LNCaP clone FGC (cell line): ENCODE measurements at regions not wholly inside any gene's neighbourhood (a gene's known extent, or its start where the extent isn't known, plus 50 kb on each side); places are given as distances from the start of the nearest gene placed in this dataset.

Source experiments
- DNase-seq: peaks from one replicate; pipeline ENCODE4 v3.0.0-alpha.2; 2011; ENCODE audit warnings: low read depth
- H3K4me3 ChIP-seq: 2 replicates; pipeline ENCODE4 v1.5.1; 2011; ENCODE audit warnings: mild to moderate bottlenecking, low read depth, low read length, control low read depth
- TF ChIP-seq, protein P1 (sequence below): IDR thresholded peaks from 2 replicates; pipeline ENCODE4 v1.5.1; 2012; ENCODE audit warnings: mild to moderate bottlenecking; ENCODE audit not compliant: control insufficient read depth, insufficient read depth; ENCODE audit errors: extremely low read depth

GRCh38 chr3:94673876-94674275 is 611.0 kb downstream of the NSUN3 start:
- no peak overlapping the region for H3K4me3 ChIP-seq
- no peak for DNase-seq
- TF ChIP-seq, protein P1, sequence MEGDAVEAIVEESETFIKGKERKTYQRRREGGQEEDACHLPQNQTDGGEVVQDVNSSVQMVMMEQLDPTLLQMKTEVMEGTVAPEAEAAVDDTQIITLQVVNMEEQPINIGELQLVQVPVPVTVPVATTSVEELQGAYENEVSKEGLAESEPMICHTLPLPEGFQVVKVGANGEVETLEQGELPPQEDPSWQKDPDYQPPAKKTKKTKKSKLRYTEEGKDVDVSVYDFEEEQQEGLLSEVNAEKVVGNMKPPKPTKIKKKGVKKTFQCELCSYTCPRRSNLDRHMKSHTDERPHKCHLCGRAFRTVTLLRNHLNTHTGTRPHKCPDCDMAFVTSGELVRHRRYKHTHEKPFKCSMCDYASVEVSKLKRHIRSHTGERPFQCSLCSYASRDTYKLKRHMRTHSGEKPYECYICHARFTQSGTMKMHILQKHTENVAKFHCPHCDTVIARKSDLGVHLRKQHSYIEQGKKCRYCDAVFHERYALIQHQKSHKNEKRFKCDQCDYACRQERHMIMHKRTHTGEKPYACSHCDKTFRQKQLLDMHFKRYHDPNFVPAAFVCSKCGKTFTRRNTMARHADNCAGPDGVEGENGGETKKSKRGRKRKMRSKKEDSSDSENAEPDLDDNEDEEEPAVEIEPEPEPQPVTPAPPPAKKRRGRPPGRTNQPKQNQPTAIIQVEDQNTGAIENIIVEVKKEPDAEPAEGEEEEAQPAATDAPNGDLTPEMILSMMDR: no peak

DNA sequence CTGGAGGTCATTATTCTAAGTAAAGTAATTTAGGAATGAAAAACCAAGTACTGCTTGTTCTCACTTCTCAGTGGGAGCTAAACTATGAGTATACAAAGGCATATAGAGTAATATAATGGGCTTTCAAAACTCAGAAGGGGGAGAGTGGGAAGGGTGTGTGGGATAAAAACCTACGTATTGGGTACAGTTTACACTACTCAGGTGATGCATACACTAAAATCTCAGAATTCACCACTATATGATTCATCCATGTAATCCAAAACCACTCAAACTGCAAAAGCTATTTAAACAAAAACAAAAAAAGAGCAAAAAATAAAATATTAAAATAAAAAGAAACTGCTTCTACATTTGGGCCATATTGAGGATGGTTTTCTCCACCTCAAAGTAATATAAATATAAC is 623.3 kb downstream of the NSUN3 start:
- DNase-seq: no peak
- TF ChIP-seq, protein P1: no peak
- H3K4me3 ChIP-seq: no peak overlapping the region

DNA sequence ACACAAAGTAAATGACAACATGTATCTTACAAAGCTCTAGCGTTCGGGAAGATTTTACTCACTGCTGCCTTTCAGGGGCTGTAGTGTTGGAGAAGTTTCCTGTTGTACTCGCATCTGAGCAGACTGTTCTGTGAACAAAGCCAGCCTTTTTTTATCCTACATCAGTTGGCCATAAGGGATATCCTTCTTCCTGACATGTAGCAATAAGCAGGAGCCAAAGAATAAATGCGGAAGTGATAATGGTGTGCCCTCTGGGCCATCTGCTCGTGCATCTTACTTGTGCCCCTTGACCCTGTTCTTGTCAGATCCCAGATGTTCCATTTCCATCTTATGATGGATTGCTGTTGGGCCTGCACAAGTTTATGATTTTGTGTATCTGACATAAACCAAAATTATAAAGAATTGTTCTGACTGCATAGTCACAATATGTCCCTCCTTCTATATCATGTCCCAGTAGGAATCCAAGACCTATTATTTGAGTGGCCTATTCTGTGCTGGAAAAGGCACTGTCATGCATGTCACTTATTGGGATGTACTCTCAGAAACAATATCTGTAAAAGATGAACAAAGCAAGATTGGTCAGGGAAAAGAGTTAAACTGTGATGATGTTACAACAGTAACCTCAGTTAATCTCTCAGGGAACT is 631.3 kb downstream of the NSUN3 start:
- H3K4me3 ChIP-seq: no peak overlapping the region
- DNase-seq: no peak
- TF ChIP-seq, protein P1: no peak

DNA sequence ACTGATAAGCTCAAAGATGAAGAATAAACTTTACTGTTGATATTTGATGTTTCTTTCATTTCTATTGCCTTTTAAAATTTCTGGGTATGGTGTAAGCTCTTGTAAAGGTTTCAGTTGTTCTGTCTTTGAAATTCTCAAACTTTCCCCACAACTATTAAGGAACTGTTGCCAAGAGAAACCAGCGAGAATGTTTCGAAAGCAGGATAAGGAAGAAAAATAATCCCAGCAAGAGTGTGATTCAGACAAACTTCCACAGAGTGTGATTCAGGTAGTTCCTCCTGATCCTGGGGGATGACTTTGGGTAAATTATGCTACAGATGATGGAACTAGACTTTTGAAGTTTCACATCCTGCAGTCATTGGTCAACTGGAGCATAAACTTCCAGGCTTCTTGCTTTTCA is 632.0 kb downstream of the NSUN3 start:
- DNase-seq: no peak
- TF ChIP-seq, protein P1: no peak
- no peak overlapping the region for H3K4me3 ChIP-seq

DNA sequence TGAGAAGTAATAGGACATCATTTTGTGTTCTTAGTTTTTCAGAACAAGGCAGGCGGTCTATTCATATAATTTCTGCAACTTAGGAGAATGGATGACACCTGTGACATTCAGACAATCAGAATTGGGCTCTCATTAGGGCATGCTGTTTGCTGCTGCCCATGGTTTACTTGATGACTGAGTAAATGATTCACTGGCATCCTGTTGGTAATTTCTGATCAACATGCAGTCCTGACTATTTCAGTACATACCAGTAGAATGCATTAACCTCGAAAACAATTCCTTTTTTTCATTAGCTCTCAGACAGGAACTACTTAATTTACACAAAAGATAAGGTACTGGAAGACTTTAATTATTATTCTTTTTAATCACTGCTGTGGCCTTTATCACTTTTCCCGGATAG is 641.6 kb downstream of the NSUN3 start:
- H3K4me3 ChIP-seq: no peak overlapping the region
- TF ChIP-seq, protein P1: no peak
- no peak for DNase-seq

GRCh38 chr3:94709249-94709902 is 646.5 kb downstream of the NSUN3 start:
- TF ChIP-seq, protein P1: no peak
- no peak for DNase-seq

DNA sequence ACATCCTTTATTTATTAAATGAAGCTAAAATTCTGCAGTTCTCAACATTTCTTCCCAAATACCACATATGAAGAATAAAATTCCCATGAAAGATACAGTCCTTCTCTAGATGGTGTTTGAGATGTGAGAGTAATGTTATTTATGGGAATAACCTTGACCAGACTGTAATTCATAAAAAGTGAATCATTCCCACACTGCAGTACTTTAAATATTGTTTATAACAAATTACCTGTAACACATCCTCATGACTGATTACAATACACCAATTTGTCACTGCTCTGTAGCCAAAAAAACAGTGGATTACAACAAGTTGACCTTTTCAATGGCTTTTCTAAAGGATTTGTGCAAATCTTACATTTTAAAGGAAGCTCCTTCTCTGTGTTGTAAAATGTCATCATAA is 651.3 kb downstream of the NSUN3 start:
- no peak overlapping the region for H3K4me3 ChIP-seq
- DNase-seq: no peak
- TF ChIP-seq, protein P1: no peak

More at GRCh38 chr3:94709249-94709902, 646.5 kb downstream of the NSUN3 start:
- H3K4me3 ChIP-seq: no peak overlapping the region
